ENCODE measurements at regions not wholly inside any gene's neighbourhood (a gene's known extent, or its start where the extent isn't known, plus 50 kb on each side); places are given as distances from the start of the nearest gene placed in this dataset.
"Not testable (repeated sequence)": the region's sequence is repeated elsewhere in the genome, so short reads cannot be mapped to it uniquely, and the experiment has no call there.

- DNase-seq: no peak
These were observed 107.8 kb upstream of the SPIN4 start for GRCh38 chrX:63458981-63459380.

- no peak for DNase-seq
These were observed 102.4 kb upstream of the SPIN4 start for GRCh38 chrX:63453571-63453970.

- no peak for DNase-seq
These were observed 90.6 kb upstream of the SPIN4 start for GRCh38 chrX:63441717-63442116.

GRCh38 chrX:63439580-63439979 is 88.4 kb upstream of the SPIN4 start:
- DNase-seq: no peak

GRCh38 chrX:63436865-63437264 is 85.7 kb upstream of the SPIN4 start:
- DNase-seq: no peak

- DNase-seq: no peak
These were observed 83.5 kb upstream of the SPIN4 start for GRCh38 chrX:63434665-63435064.

GRCh38 chrX:63434206-63434605 is 83.1 kb upstream of the SPIN4 start:
- DNase-seq: no peak

GRCh38 chrX:63430026-63430425 is 78.9 kb upstream of the SPIN4 start:
- no peak for DNase-seq

GRCh38 chrX:63428348-63428747 is 77.2 kb upstream of the SPIN4 start:
- no peak for DNase-seq

- DNase-seq: no peak
These were observed 75.4 kb upstream of the SPIN4 start for GRCh38 chrX:63426519-63426918.

- no peak for DNase-seq
These were observed 72.9 kb upstream of the SPIN4 start for GRCh38 chrX:63424063-63424462.

GRCh38 chrX:63421411-63421810 is 70.3 kb upstream of the SPIN4 start:
- no peak for DNase-seq

GRCh38 chrX:63418211-63418610 is 67.1 kb upstream of the SPIN4 start:
- DNase-seq: no peak

GRCh38 chrX:63417649-63418048 is 66.5 kb upstream of the SPIN4 start:
- DNase-seq: no peak

- DNase-seq: not testable (repeated sequence)
These were observed 58.8 kb upstream of the SPIN4 start for GRCh38 chrX:63409934-63410333.

GRCh38 chrX:63408050-63408449 is 56.9 kb upstream of the SPIN4 start:
- no peak for DNase-seq

GRCh38 chrX:63404332-63404731 is 53.2 kb upstream of the SPIN4 start:
- DNase-seq: no peak

- no peak for DNase-seq
These were observed 51.0 kb upstream of the SPIN4 start for GRCh38 chrX:63402106-63402505.
